ENCODE measurements at regions not wholly inside any gene's neighbourhood (a gene's known extent, or its start where the extent isn't known, plus 50 kb on each side); places are given as distances from the start of the nearest gene placed in this dataset.

- TF ChIP-seq EZH2 (IDR thresholded peaks at IDR 0.05; ENCODE audit: borderline replicate concordance, low read depth, low read length, poor library complexity, severe bottlenecking), result no peak
- no peak for TF ChIP-seq CTCF (conservative IDR thresholded peaks at IDR 0.05; ENCODE audit: low read depth, low read length)
Observed at GRCh38 chr11:129307162-129307561, 68.5 kb upstream of the BARX2 start.

Data from A673 (cell line).